NB4 (cell line): ENCODE measurements at regions not wholly inside any gene's neighbourhood (a gene's known extent, or its start where the extent isn't known, plus 50 kb on each side); places are given as distances from the start of the nearest gene placed in this dataset.

Experiments
- MYC ChIP-seq: IDR thresholded peaks from 2 replicates; pipeline ENCODE4 v1.6.1; 2011; ENCODE audit warnings: low read depth, low read length
- POLR2A ChIP-seq: IDR thresholded peaks from 2 replicates; pipeline ENCODE4 v1.6.1; 2011; ENCODE audit warnings: mild to moderate bottlenecking; ENCODE audit not compliant: insufficient read length; ENCODE audit errors: extremely low read depth
- TF ChIP-seq, protein P1 (sequence below): IDR thresholded peaks from one replicate; pipeline ENCODE4 v1.5.1; 2012; ENCODE audit warnings: low read depth, low read length
- TF ChIP-seq, protein P2 (sequence below): IDR thresholded peaks from 2 replicates; pipeline ENCODE4 v1.6.1; 2011; ENCODE audit warnings: low read depth, low read length

DNA sequence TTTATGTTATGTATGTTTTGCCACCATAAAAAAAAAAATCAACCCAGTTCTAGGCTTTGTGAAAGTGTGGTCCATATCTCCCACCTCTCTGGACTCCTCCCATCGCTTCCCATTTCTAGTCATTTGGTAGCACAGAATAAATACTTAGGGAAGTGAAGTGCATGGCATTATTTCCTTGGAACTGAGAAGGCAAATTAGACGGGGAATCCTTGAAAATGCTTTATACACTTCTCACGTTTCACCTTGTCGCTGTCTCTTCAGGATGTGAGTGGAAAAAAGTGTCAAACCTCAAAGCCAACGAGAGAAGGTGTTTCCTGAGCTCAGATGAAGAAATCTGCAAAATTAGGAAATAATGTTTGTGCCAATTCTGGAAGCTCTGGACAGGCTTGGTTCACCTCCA lies 209.9 kb downstream of the ATG4C start:
- TF ChIP-seq, protein P1, sequence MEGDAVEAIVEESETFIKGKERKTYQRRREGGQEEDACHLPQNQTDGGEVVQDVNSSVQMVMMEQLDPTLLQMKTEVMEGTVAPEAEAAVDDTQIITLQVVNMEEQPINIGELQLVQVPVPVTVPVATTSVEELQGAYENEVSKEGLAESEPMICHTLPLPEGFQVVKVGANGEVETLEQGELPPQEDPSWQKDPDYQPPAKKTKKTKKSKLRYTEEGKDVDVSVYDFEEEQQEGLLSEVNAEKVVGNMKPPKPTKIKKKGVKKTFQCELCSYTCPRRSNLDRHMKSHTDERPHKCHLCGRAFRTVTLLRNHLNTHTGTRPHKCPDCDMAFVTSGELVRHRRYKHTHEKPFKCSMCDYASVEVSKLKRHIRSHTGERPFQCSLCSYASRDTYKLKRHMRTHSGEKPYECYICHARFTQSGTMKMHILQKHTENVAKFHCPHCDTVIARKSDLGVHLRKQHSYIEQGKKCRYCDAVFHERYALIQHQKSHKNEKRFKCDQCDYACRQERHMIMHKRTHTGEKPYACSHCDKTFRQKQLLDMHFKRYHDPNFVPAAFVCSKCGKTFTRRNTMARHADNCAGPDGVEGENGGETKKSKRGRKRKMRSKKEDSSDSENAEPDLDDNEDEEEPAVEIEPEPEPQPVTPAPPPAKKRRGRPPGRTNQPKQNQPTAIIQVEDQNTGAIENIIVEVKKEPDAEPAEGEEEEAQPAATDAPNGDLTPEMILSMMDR = no peak
- TF ChIP-seq POLR2A = no peak
- TF ChIP-seq, protein P2, sequence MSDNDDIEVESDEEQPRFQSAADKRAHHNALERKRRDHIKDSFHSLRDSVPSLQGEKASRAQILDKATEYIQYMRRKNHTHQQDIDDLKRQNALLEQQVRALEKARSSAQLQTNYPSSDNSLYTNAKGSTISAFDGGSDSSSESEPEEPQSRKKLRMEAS = no peak
- no peak for TF ChIP-seq MYC
